Epithelial cell of proximal tubule (primary cell): ENCODE measurements at regions not wholly inside any gene's neighbourhood (a gene's known extent, or its start where the extent isn't known, plus 50 kb on each side); places are given as distances from the start of the nearest gene placed in this dataset.
"Not testable (repeated sequence)": the region's sequence is repeated elsewhere in the genome, so short reads cannot be mapped to it uniquely, and the experiment has no call there.

Source experiments
- DNase-seq: peaks from one replicate; pipeline ENCODE4 v3.0.0-alpha.2; 2011; ENCODE audit warnings: low read depth
- H3K4me3 ChIP-seq: 2 replicates; pipeline ENCODE4 v1.5.1; 2011; ENCODE audit warnings: low read depth, mild to moderate bottlenecking, low read length
- TF ChIP-seq, protein P1 (sequence below): conservative IDR thresholded peaks from 2 replicates; pipeline ENCODE4 v1.5.1; 2012; ENCODE audit warnings: low read depth, mild to moderate bottlenecking, low read length

DNA sequence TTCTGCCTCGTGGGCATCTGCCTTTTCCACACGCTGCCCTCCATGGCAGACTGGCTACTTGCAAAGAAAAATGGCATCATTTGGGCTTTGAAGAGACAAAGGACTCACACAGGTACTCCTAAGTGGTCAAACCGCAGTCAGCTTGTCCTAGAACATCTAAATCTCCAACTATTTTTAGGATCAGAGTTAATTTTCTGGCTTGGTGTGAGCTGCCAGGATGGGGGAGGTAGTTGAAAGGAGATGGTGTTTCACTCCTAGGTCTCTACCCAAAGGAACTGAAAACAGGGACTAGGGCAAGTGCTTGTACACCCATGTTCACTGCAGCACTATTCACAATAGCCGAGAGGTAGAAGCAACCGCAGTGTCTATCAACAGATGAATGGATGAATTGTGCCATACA is 107.9 kb upstream of the ATL2 start:
- TF ChIP-seq, protein P1, sequence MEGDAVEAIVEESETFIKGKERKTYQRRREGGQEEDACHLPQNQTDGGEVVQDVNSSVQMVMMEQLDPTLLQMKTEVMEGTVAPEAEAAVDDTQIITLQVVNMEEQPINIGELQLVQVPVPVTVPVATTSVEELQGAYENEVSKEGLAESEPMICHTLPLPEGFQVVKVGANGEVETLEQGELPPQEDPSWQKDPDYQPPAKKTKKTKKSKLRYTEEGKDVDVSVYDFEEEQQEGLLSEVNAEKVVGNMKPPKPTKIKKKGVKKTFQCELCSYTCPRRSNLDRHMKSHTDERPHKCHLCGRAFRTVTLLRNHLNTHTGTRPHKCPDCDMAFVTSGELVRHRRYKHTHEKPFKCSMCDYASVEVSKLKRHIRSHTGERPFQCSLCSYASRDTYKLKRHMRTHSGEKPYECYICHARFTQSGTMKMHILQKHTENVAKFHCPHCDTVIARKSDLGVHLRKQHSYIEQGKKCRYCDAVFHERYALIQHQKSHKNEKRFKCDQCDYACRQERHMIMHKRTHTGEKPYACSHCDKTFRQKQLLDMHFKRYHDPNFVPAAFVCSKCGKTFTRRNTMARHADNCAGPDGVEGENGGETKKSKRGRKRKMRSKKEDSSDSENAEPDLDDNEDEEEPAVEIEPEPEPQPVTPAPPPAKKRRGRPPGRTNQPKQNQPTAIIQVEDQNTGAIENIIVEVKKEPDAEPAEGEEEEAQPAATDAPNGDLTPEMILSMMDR: no peak
- no peak overlapping the region for H3K4me3 ChIP-seq
- DNase-seq: no peak

DNA sequence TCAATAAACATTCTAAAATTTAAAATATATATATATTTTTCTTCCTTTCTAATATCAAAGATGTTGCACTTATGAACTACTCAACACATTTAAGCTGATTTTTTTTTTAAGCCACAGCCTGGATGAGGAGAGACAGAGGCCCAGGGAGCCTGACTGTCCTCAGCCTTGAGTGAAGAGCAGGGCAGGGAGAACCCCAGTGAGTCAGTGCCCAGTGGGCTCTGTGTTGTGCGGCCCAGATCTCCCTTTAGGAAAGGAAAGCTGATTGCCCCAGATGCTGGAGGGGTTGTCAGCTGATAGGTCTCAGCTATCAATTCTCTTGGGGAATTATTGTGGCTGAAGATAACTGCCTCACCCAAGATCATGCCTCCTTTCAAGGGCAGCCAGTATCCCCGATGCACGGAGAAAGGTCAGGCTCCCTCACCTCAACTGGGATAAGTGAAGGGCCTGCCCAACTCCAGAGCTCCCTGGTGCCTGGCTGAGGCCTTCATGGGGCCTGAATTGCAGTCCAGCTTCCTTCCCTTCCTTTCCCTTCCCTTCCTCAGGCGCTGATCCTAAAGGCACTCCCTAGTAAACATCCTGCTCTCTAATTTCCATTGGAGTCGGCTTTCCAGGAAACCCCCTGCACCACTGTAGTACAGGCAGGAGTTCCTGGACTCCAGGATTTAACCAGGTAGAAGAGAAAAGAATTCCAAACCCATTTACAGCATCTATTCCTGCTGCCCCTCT is 106.9 kb upstream of the ATL2 start:
- DNase-seq: no peak
- TF ChIP-seq, protein P1: no peak
- H3K4me3 ChIP-seq: no peak overlapping the region

DNA sequence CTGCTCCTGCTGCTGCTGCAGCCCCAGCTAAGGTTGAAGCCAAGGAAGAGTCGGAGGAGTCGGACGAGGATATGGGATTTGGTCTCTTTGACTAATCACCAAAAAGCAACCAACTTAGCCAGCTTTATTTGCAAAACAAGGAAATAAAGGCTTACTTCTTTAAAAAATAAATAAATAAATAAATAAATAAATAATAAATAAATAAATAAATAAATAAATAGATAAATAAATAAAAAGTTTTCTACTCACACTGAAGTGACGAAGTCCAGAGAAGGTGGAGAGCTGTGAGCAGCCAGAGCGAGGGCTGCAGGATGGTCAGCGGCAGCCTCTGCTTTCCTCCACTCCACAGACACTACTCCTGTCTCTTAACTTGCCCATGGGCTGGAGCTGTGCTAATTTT is 105.6 kb upstream of the ATL2 start:
- DNase-seq, H3K4me3 ChIP-seq: not testable (repeated sequence)

DNA sequence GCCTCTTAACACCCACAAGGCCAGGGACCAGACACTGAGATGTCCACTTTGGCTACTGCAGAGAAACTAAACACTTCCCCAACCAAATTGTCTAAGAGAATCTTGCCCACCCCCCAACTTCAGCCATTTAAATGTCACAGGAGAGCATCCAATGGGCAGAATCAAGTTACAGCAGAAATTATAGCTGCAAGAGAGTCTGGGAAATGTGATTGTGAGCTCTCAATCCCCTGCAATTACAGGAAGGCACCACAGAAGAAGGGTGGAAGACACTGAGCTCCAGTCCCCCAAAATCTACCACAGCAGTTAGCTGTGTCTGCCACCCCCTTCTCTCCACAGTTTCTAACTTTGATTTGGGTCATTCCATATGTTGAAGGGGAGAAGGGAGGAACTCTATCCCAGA is 103.5 kb upstream of the ATL2 start:
- no peak for DNase-seq
- H3K4me3 ChIP-seq: no peak overlapping the region
- TF ChIP-seq, protein P1: no peak

DNA sequence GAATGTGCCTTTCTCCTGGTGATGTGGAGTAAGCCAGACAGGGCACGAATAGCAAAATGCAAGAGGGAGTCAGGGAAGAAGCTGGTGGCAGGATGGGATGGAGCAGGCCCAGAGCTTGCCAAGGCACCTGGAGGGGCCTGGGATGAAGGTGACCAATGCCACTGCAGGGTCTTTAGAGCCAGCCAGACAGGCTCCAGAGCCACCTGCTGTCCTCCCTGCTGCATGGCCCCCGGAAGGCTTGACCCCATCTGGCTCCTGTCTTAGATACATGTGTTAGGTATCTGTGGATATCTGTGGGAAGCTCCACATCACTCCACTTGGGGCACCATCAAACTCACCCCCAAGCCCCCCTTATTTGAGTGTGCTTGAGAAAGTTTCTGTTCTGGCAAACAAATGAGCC is 99.9 kb upstream of the ATL2 start:
- TF ChIP-seq, protein P1: no peak
- DNase-seq: no peak
- no peak overlapping the region for H3K4me3 ChIP-seq

DNA sequence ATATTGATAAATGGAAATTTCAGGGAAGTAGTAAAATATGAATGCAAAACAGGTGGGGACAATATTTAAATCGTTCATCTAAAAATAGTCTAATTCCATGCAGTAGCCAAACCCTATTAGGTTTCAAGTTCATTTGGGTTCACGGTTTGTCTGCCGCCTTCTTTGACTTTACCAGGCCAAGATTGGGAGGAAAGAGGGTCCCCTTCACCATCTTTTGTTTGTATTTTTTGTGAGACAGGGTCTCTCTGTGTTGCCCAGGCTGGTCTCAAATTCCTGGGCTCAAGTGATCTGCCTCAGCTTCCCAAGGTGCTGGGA is 98.5 kb upstream of the ATL2 start:
- DNase-seq: no peak
- TF ChIP-seq, protein P1: no peak
- H3K4me3 ChIP-seq: no peak overlapping the region

DNA sequence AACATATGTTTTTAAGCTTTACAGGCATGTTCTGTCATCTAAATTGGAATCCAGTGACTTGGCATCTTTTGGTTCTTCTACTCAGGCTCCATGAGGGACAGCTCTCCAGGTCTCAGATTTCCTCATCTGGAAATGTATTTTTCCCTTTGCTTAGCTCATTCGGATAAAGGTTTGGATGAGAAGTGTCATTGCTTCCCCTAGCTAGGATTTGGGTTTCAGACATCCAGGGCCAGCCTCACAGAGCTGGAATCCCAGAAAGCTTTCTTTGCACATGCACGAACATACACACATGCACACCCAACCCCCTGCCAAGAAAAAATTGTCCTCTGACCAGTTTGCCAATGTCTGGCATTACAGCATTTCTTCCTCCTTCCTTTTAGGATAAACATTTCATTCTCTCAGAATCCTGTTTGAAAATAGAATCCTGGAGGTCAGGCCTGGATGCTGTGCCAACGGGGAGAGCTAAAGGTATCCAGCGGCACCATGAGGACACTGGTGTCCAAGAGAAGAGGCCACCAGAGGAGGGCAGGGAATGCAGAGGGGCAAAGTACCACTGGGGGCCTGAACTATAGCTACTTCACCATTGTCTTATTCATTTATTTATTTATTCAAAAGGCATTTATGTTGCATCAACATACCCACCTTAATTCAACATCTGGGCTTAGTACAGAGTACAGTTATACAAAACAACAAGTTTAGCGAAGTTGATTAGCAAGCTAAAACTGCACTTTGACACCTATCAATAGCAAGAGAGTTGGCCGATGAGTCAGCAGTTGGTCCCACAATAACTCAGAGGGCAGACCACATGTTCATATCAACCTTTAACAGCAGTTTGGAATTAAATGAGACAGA is 97.9 kb upstream of the ATL2 start:
- H3K4me3 ChIP-seq: no peak overlapping the region
- DNase-seq: no peak
- TF ChIP-seq, protein P1: no peak
